Breast epithelium (tissue), 3 donors: ENCODE measurements at regions not wholly inside any gene's neighbourhood (a gene's known extent, or its start where the extent isn't known, plus 50 kb on each side); places are given as distances from the start of the nearest gene placed in this dataset.

Source experiments
- CTCF ChIP-seq, 3 donors: fragments of 450-650 bp; IDR thresholded peaks; one replicate each; pipeline ENCODE4 v1.5.1; 2016 to 2017; ENCODE audit warnings: antibody characterized with exemption in 3 of 3, mild to moderate bottlenecking in 3 of 3, moderate library complexity in 3 of 3
- POLR2A ChIP-seq: fragments of 450-650 bp; IDR thresholded peaks from one replicate; pipeline ENCODE4 v1.6.1; 2016; ENCODE audit warnings: antibody characterized with exemption, mild to moderate bottlenecking, moderate library complexity

DNA sequence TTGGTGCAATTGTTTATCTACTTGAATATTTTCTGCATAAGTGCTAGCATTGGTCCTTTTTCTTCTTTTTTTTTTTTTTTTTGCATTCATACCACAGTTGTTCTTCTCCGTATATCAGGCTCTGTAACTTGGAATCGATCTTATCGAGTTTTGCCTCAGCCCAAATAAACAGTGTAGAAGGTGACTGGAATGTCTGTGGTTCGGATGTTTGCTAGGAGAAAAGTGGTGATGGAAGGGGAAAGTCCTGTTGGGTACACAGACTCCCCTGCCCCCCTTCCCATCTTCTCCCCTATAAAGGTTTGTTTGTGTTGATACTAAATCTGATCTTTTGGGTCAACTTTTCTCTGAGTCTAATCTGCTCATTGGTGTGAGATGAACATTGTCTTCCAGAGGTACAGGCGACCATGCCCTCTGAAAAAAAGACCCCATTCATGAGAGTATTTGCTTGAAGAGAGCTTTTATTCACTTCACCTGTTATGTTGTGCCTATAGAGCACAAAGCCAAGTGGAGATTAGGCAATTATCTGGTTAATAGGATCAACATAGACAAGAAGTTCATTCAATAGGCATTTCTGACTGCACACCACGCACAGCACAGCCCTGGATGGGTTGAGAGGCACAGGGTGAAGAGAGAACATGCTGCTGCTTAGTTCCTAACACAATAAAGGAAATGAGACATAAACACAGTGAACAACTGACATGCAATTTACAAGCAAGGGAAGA is 620.0 kb downstream of the PKHD1 start:
- TF ChIP-seq CTCF (IDR thresholded peaks at IDR 0.05) (no peak), POLR2A (no peak)
